Neuron (in vitro differentiated cells): ENCODE measurements at regions not wholly inside any gene's neighbourhood (a gene's known extent, or its start where the extent isn't known, plus 50 kb on each side); places are given as distances from the start of the nearest gene placed in this dataset.

Experiments used
- H2AFZ ChIP-seq: one replicate; pipeline ENCODE4 v1.6.1; 2013; ENCODE audit warnings: low read depth, mild to moderate bottlenecking, inconsistent platforms, low read length, moderate library complexity
- H3K27me3 ChIP-seq: one replicate; pipeline ENCODE4 v1.6.1; 2013; ENCODE audit warnings: low read length; ENCODE audit not compliant: insufficient read depth
- H3K36me3 ChIP-seq: one replicate; pipeline ENCODE4 v1.6.1; 2013; ENCODE audit warnings: low read length; ENCODE audit not compliant: insufficient read depth
- H3K4me1 ChIP-seq: one replicate; pipeline ENCODE4 v1.6.1; 2013; ENCODE audit warnings: low read length; ENCODE audit not compliant: insufficient read depth
- H3K4me3 ChIP-seq: 2 replicates; pipeline ENCODE4 v1.5.1; 2013; ENCODE audit warnings: mild to moderate bottlenecking, low read length, moderate library complexity
- H3K9me3 ChIP-seq: one replicate; pipeline ENCODE4 v1.6.1; 2013; ENCODE audit warnings: low read length

GRCh38 chr2:22248851-22249250 is 1125.1 kb downstream of the TDRD15 start:
- Histone ChIP-seq H2AFZ (no peak overlapping the region), H3K4me3 (no peak overlapping the region), H3K9me3 (no peaks in the 10 kb centered on the region), H3K27me3 (no peaks in the 10 kb centered on the region), H3K4me1 (no peaks in the 10 kb centered on the region), H3K36me3 (no peaks in the 10 kb centered on the region)

GRCh38 chr2:22253171-22253570 is 1129.4 kb downstream of the TDRD15 start:
- Histone ChIP-seq H3K4me3 (no peak overlapping the region), H2AFZ (no peak overlapping the region), H3K36me3 (no peaks in the 10 kb centered on the region), H3K4me1 (no peaks in the 10 kb centered on the region), H3K27me3 (no peaks in the 10 kb centered on the region), H3K9me3 (no peaks in the 10 kb centered on the region)

- H3K4me3 ChIP-seq, result no peak overlapping the region
- no peaks in the 10 kb centered on the region for H3K4me1 ChIP-seq
- H3K36me3 ChIP-seq, result no peaks in the 10 kb centered on the region
- H2AFZ ChIP-seq, result no peak overlapping the region
- H3K9me3 ChIP-seq, result no peaks in the 10 kb centered on the region
- no peaks in the 10 kb centered on the region for H3K27me3 ChIP-seq
Measured at GRCh38 chr2:22261165-22261564, 1123.8 kb upstream of the KLHL29 start.

GRCh38 chr2:22270341-22270740 is 1114.6 kb upstream of the KLHL29 start:
- H3K9me3 ChIP-seq, result no peaks in the 10 kb centered on the region
- no peak overlapping the region for H2AFZ ChIP-seq
- no peak overlapping the region for H3K4me3 ChIP-seq
- no peaks in the 10 kb centered on the region for H3K27me3 ChIP-seq
- H3K4me1 ChIP-seq, result no peaks in the 10 kb centered on the region
- H3K36me3 ChIP-seq, result no peaks in the 10 kb centered on the region

GRCh38 chr2:22273853-22274252 is 1111.1 kb upstream of the KLHL29 start:
- H3K4me3 ChIP-seq, result no peak overlapping the region

GRCh38 chr2:22274661-22275060 is 1110.3 kb upstream of the KLHL29 start:
- Histone ChIP-seq H2AFZ (no peak overlapping the region), H3K9me3 (no peaks in the 10 kb centered on the region), H3K4me3 (no peak overlapping the region), H3K36me3 (no peaks in the 10 kb centered on the region), H3K27me3 (no peaks in the 10 kb centered on the region), H3K4me1 (no peaks in the 10 kb centered on the region)

More at GRCh38 chr2:22273853-22274252, 1111.1 kb upstream of the KLHL29 start:
- H3K9me3 ChIP-seq, result no peaks in the 10 kb centered on the region
- H3K36me3 ChIP-seq, result no peaks in the 10 kb centered on the region
- H3K4me1 ChIP-seq, result no peaks in the 10 kb centered on the region
- no peak overlapping the region for H2AFZ ChIP-seq
- H3K27me3 ChIP-seq, result no peaks in the 10 kb centered on the region

- H3K4me1 ChIP-seq, result no peaks in the 10 kb centered on the region
Measured at GRCh38 chr2:22276696-22277095, 1108.3 kb upstream of the KLHL29 start.

GRCh38 chr2:22279541-22279940 is 1105.4 kb upstream of the KLHL29 start:
- Histone ChIP-seq H2AFZ (no peak overlapping the region), H3K27me3 (no peaks in the 10 kb centered on the region), H3K36me3 (no peaks in the 10 kb centered on the region), H3K4me1 (no peaks in the 10 kb centered on the region), H3K4me3 (no peak overlapping the region), H3K9me3 (no peaks in the 10 kb centered on the region)

More at GRCh38 chr2:22276696-22277095, 1108.3 kb upstream of the KLHL29 start:
- no peaks in the 10 kb centered on the region for H3K36me3 ChIP-seq
- H2AFZ ChIP-seq, result no peak overlapping the region
- H3K27me3 ChIP-seq, result no peaks in the 10 kb centered on the region
- H3K4me3 ChIP-seq, result no peak overlapping the region
- no peaks in the 10 kb centered on the region for H3K9me3 ChIP-seq

- H3K9me3 ChIP-seq, result no peaks in the 10 kb centered on the region
- H2AFZ ChIP-seq, result no peak overlapping the region
- no peak overlapping the region for H3K4me3 ChIP-seq
- H3K27me3 ChIP-seq, result no peaks in the 10 kb centered on the region
- no peaks in the 10 kb centered on the region for H3K4me1 ChIP-seq
- no peaks in the 10 kb centered on the region for H3K36me3 ChIP-seq
Measured at GRCh38 chr2:22281033-22281432, 1103.9 kb upstream of the KLHL29 start.

GRCh38 chr2:22282220-22282619 is 1102.8 kb upstream of the KLHL29 start:
- Histone ChIP-seq H3K36me3 (no peaks in the 10 kb centered on the region), H3K4me3 (no peak overlapping the region), H2AFZ (no peak overlapping the region)

GRCh38 chr2:22282916-22283315 is 1102.1 kb upstream of the KLHL29 start:
- Histone ChIP-seq H3K4me3 (no peak overlapping the region), H3K27me3 (no peaks in the 10 kb centered on the region), H3K9me3 (no peaks in the 10 kb centered on the region), H3K4me1 (no peaks in the 10 kb centered on the region), H3K36me3 (no peaks in the 10 kb centered on the region), H2AFZ (no peak overlapping the region)

More at GRCh38 chr2:22282220-22282619, 1102.8 kb upstream of the KLHL29 start:
- H3K9me3 ChIP-seq, result no peaks in the 10 kb centered on the region
- no peaks in the 10 kb centered on the region for H3K27me3 ChIP-seq
- no peaks in the 10 kb centered on the region for H3K4me1 ChIP-seq

- no peaks in the 10 kb centered on the region for H3K4me1 ChIP-seq
- H3K27me3 ChIP-seq, result no peaks in the 10 kb centered on the region
- no peaks in the 10 kb centered on the region for H3K9me3 ChIP-seq
- H3K4me3 ChIP-seq, result no peak overlapping the region
- H3K36me3 ChIP-seq, result no peaks in the 10 kb centered on the region
- H2AFZ ChIP-seq, result no peak overlapping the region
Measured at GRCh38 chr2:22283436-22283835, 1101.5 kb upstream of the KLHL29 start.

- no peak overlapping the region for H3K4me3 ChIP-seq
- no peaks in the 10 kb centered on the region for H3K36me3 ChIP-seq
- no peaks in the 10 kb centered on the region for H3K9me3 ChIP-seq
- H3K27me3 ChIP-seq, result no peaks in the 10 kb centered on the region
- no peak overlapping the region for H2AFZ ChIP-seq
- no peaks in the 10 kb centered on the region for H3K4me1 ChIP-seq
Measured at GRCh38 chr2:22290302-22290701, 1094.7 kb upstream of the KLHL29 start.

- Histone ChIP-seq H2AFZ (no peak overlapping the region), H3K9me3 (no peaks in the 10 kb centered on the region), H3K36me3 (no peaks in the 10 kb centered on the region), H3K27me3 (no peaks in the 10 kb centered on the region), H3K4me3 (no peak overlapping the region), H3K4me1 (no peaks in the 10 kb centered on the region)
Measured at GRCh38 chr2:22290909-22291473, 1094.0 kb upstream of the KLHL29 start.
